PC-9 (cell line): ENCODE measurements at regions not wholly inside any gene's neighbourhood (a gene's known extent, or its start where the extent isn't known, plus 50 kb on each side); places are given as distances from the start of the nearest gene placed in this dataset.

Experiments
- BruUV-seq: library from RNA; stranded (reverse); fragments of 400-500 nt; replicated peaks from 2 replicates; lab custom pipeline; 2021; lab: Mats Ljungman, UMichigan
- CTCF ChIA-PET: fragments of 300-600 bp; sonication (Branson Sonifier 250); formaldehyde crosslinking; loops from one replicate; lab custom pipeline; 2022; ENCODE audit warnings: antibody characterized with exemption; lab: Charles Lee
- POLR2A ChIA-PET: fragments of 300-600 bp; sonication (Branson Sonifier 250); formaldehyde crosslinking; loops from one replicate; lab custom pipeline; 2022; ENCODE audit warnings: antibody characterized with exemption; ENCODE audit not compliant: unreplicated experiment; lab: Charles Lee
- DNase-seq, 2 experiments: peaks; one replicate each; pipeline versions ENCODE4 v3.0.0 to v3.0.0-alpha.2; 2015 to 2022; ENCODE audit warnings: mixed read lengths in 1 of 2
- H2AFZ ChIP-seq: fragments of 200-600 bp; sonication (generic); 2 replicates; pipeline ENCODE4 v1.8.1; 2017; ENCODE audit warnings: antibody characterized with exemption
- H3F3A ChIP-seq: fragments of 200-600 bp; sonication (generic); 2 replicates; pipeline ENCODE4 v1.8.1; 2017; ENCODE audit warnings: antibody characterized with exemption, mild to moderate bottlenecking, low read depth; ENCODE audit not compliant: insufficient read depth
- H3K27ac ChIP-seq: fragments of 200-600 bp; sonication (generic); 2 replicates; pipeline ENCODE4 v1.6.1; 2016; ENCODE audit warnings: mixed run types
- H3K27me3 ChIP-seq: fragments of 200-600 bp; sonication (generic); 2 replicates; pipeline ENCODE4 v1.6.1; 2016; ENCODE audit warnings: low read depth, mixed run types; ENCODE audit not compliant: insufficient read depth
- H3K36me3 ChIP-seq: fragments of 200-600 bp; sonication (generic); 2 replicates; pipeline ENCODE4 v1.6.1; 2016; ENCODE audit warnings: low read depth, mixed run types
- H3K4me1 ChIP-seq: fragments of 200-600 bp; sonication (generic); replicated peaks from 2 replicates; pipeline ENCODE4 v1.6.1; 2016; ENCODE audit warnings: mixed run types; ENCODE audit not compliant: insufficient read depth
- H3K4me2 ChIP-seq: fragments of 200-600 bp; sonication (generic); 2 replicates; pipeline ENCODE4 v1.6.1; 2017; ENCODE audit warnings: mixed run types
- H3K4me3 ChIP-seq: fragments of 200-600 bp; sonication (generic); 2 replicates; pipeline ENCODE4 v1.6.1; 2016; ENCODE audit warnings: mixed run types
- H3K79me2 ChIP-seq: fragments of 200-600 bp; sonication (generic); 2 replicates; pipeline ENCODE4 v1.6.1; 2017; ENCODE audit warnings: low read depth, mixed run types
- H3K9me2 ChIP-seq: fragments of 200-600 bp; sonication (generic); 2 replicates; pipeline ENCODE4 v1.8.1; 2017; ENCODE audit warnings: mild to moderate bottlenecking; ENCODE audit not compliant: insufficient read depth
- H3K9me3 ChIP-seq: fragments of 200-600 bp; sonication (generic); 2 replicates; pipeline ENCODE4 v1.8.1; 2016; ENCODE audit warnings: low read depth; ENCODE audit not compliant: insufficient read depth
- H4K20me1 ChIP-seq: fragments of 200-600 bp; sonication (generic); 2 replicates; pipeline ENCODE4 v1.8.1; 2017; ENCODE audit not compliant: insufficient read depth
- EZH2 ChIP-seq: fragments of 200-600 bp; sonication (generic); IDR thresholded peaks from 2 replicates; pipeline ENCODE4 v1.8.0; 2017; ENCODE audit warnings: antibody characterized with exemption, low read depth
- intact Hi-C: fragments of 100-400 bp; cut with micrococcal nuclease; formaldehyde crosslinking; loops from one replicate; pipeline ENCODE4 v1.10.0; 2022; ENCODE audit not compliant: unreplicated experiment
- TF ChIP-seq, protein P1 (sequence below): fragments of 200-600 bp; sonication (generic); conservative IDR thresholded peaks from 2 replicates; pipeline ENCODE4 v1.6.1; 2017; ENCODE audit warnings: mixed run types, antibody characterized with exemption, mild to moderate bottlenecking, moderate library complexity

DNA sequence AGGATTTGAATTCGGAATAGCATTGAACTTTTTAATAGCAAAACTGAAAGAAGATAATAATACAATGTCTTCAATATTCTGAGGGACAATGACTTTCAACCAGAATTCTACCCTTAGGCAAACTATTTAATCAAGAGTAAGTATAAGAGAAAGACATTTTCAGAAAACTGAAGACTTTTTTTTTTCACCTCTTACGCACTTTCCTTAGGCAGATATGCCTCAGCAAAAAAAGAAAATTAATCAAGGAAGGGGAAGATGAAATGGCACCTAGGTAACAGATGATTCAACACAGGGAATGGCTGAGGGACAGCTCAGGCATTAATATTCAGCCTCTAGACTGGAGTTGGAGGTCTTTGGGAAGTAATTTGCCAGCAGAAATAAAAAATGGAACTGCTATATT is 184.9 kb downstream of the URB2 start:
- ChIA-PET CTCF (no interaction called here), POLR2A (no interaction called here)
- Histone ChIP-seq H3K79me2 (no peaks in the 10 kb centered on the region), H3K9me3 (peaks cover 7% of the 10 kb centered on the region), H3K27ac (no peak overlapping the region), H3K36me3 (no peaks in the 10 kb centered on the region), H4K20me1 (no peaks in the 10 kb centered on the region), H3K9me2 (no peaks in the 10 kb centered on the region), H3K4me1 (no peaks in the 10 kb centered on the region), H3K4me2 (no peak overlapping the region), H3F3A (no peaks in the 10 kb centered on the region), H2AFZ (no peak overlapping the region), H3K27me3 (no peaks in the 10 kb centered on the region), H3K4me3 (no peak overlapping the region)
- no TSS peak for BruUV-seq
- intact Hi-C loops = no loop called here
- TF ChIP-seq, protein P1, sequence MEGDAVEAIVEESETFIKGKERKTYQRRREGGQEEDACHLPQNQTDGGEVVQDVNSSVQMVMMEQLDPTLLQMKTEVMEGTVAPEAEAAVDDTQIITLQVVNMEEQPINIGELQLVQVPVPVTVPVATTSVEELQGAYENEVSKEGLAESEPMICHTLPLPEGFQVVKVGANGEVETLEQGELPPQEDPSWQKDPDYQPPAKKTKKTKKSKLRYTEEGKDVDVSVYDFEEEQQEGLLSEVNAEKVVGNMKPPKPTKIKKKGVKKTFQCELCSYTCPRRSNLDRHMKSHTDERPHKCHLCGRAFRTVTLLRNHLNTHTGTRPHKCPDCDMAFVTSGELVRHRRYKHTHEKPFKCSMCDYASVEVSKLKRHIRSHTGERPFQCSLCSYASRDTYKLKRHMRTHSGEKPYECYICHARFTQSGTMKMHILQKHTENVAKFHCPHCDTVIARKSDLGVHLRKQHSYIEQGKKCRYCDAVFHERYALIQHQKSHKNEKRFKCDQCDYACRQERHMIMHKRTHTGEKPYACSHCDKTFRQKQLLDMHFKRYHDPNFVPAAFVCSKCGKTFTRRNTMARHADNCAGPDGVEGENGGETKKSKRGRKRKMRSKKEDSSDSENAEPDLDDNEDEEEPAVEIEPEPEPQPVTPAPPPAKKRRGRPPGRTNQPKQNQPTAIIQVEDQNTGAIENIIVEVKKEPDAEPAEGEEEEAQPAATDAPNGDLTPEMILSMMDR = no peak
- TF ChIP-seq EZH2 = no peak
- DNase-seq = no peak

DNA sequence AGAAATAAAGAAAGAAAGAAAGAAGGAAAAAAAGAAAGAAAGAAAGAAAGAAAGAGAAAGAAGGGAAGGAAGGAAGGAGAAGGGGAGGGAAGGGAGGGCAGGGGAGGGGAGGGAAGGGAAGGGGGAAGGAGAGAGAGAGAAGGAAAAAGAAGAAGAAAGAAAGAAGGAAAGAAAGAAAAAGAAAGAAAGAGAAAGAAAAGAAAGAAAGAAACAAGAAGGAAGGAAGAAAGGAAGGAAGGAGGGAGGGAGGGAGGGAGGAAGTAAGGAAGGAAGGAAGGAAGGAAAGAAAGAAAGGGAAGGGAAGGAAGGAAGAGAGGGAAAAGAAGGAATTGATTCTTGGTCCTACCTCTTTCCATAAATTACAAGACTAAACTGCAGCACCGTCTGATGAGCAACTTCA is 186.1 kb downstream of the URB2 start:
- no TSS peak for BruUV-seq
- no peaks in the 10 kb centered on the region for H3K9me2 ChIP-seq
- H3K9me3 ChIP-seq = peaks cover 7% of the 10 kb centered on the region
- H4K20me1 ChIP-seq = no peaks in the 10 kb centered on the region
- intact Hi-C loops = no loop called here
- no peaks in the 10 kb centered on the region for H3K27me3 ChIP-seq
- no peak overlapping the region for H2AFZ ChIP-seq
- H3K4me1 ChIP-seq = no peaks in the 10 kb centered on the region
- no peak overlapping the region for H3K4me2 ChIP-seq
- DNase-seq = no peak
- TF ChIP-seq, protein P1 = no peak
- no peak for TF ChIP-seq EZH2
- no peak overlapping the region for H3K4me3 ChIP-seq
- CTCF ChIA-PET = no interaction called here
- H3K36me3 ChIP-seq = no peaks in the 10 kb centered on the region
- no peaks in the 10 kb centered on the region for H3K79me2 ChIP-seq
- no peak overlapping the region for H3K27ac ChIP-seq
- no peaks in the 10 kb centered on the region for H3F3A ChIP-seq
- POLR2A ChIA-PET = no interaction called here

DNA sequence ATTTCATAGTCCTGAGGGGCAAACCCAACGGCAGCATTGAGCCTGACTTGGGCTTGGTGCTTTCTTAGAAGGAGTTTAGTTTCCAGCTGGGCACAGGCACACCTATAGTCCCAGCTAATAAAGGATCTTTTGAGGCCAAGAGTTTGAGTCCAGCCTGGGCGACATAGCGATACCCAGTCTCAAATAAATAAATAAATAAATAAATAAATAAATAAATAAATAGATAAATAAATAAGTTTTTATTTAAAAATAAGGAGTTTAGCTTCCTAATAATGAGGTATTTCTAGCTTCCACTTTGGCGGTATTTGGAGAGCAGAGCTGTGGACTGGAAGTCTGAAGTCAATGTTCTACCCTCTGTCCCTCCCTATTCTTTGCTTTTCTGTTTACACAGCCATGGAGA is 186.6 kb downstream of the URB2 start:
- H3K4me1 ChIP-seq = no peaks in the 10 kb centered on the region
- no peaks in the 10 kb centered on the region for H4K20me1 ChIP-seq
- no peak overlapping the region for H2AFZ ChIP-seq
- TF ChIP-seq EZH2 = no peak
- TF ChIP-seq, protein P1 = no peak
- no peaks in the 10 kb centered on the region for H3K9me2 ChIP-seq
- H3K4me2 ChIP-seq = no peak overlapping the region
- no peaks in the 10 kb centered on the region for H3K36me3 ChIP-seq
- H3K9me3 ChIP-seq = peaks cover 7% of the 10 kb centered on the region
- CTCF ChIA-PET = no interaction called here
- no peak for DNase-seq
- POLR2A ChIA-PET = no interaction called here
- no TSS peak for BruUV-seq
- H3F3A ChIP-seq = no peaks in the 10 kb centered on the region
- intact Hi-C loops = no loop called here
- H3K27ac ChIP-seq = no peak overlapping the region
- no peak overlapping the region for H3K4me3 ChIP-seq
- no peaks in the 10 kb centered on the region for H3K79me2 ChIP-seq
- H3K27me3 ChIP-seq = no peaks in the 10 kb centered on the region
